Parathyroid adenoma (tissue), 2 donors: ENCODE measurements at regions not wholly inside any gene's neighbourhood (a gene's known extent, or its start where the extent isn't known, plus 50 kb on each side); places are given as distances from the start of the nearest gene placed in this dataset.

Experiments
- H2AFZ ChIP-seq: fragments of 300-600 bp; sonication (generic); one replicate; pipeline ENCODE4 v1.7.0; 2017; ENCODE audit warnings: antibody characterized with exemption, mild to moderate bottlenecking
- H3K27ac ChIP-seq: fragments of 300-600 bp; sonication (generic); one replicate; pipeline ENCODE4 v1.7.0; 2017
- H3K27me3 ChIP-seq: fragments of 300-600 bp; sonication (generic); one replicate; pipeline ENCODE4 v1.7.0; 2017; ENCODE audit warnings: low read length; ENCODE audit not compliant: control insufficient read depth, insufficient read depth
- H3K36me3 ChIP-seq: fragments of 300-600 bp; sonication (generic); one replicate; pipeline ENCODE4 v1.7.0; 2017; ENCODE audit warnings: low read length; ENCODE audit not compliant: control insufficient read depth, insufficient read depth
- H3K4me1 ChIP-seq: fragments of 300-600 bp; sonication (generic); one replicate; pipeline ENCODE4 v1.7.0; 2017; ENCODE audit warnings: control low read depth
- H3K4me2 ChIP-seq: fragments of 300-600 bp; sonication (generic); one replicate; pipeline ENCODE4 v1.7.0; 2017; ENCODE audit warnings: low read length
- H3K4me3 ChIP-seq: fragments of 300-600 bp; sonication (generic); one replicate; pipeline ENCODE4 v1.7.0; 2017; ENCODE audit warnings: low read depth, low read length
- H3K79me2 ChIP-seq: fragments of 300-600 bp; sonication (generic); one replicate; pipeline ENCODE4 v1.7.0; 2017; ENCODE audit warnings: control low read depth
- H3K9ac ChIP-seq: fragments of 300-600 bp; sonication (generic); one replicate; pipeline ENCODE4 v1.7.0; 2017; ENCODE audit warnings: mild to moderate bottlenecking
- H3K9me3 ChIP-seq: fragments of 300-600 bp; sonication (generic); one replicate; pipeline ENCODE4 v1.7.0; 2017; ENCODE audit warnings: low read length; ENCODE audit not compliant: control insufficient read depth
- CTCF ChIP-seq: fragments of 300-600 bp; sonication (generic); IDR thresholded peaks from one replicate; pipeline ENCODE4 v1.7.0; 2017; ENCODE audit warnings: antibody characterized with exemption, mild to moderate bottlenecking
- donor health status: primary hyperparathyroidism.

DNA sequence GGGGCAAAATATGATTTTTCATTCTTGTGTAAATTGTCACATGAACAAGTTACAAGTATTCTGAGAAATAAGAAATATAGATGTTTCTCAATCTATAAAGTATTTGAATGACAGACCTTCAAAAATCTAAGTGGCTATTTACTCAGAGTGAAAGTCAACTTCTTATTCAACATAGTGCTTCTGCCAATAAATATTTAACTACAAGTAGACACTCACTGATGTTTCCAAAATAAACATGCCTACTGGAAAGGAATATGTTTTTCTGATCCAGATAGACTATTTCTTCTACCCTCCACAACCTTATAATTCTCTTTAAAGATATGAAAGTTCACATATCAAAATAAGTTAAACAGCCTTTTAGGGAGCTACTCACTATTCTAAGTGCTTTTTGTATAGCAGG lies 296.3 kb downstream of the DSC3 start:
- Histone ChIP-seq H3K4me1 (no peaks in the 10 kb centered on the region), H3K27ac (no peak overlapping the region), H3K9ac (no peak overlapping the region), H2AFZ (no peak overlapping the region), H3K9me3 (no peaks in the 10 kb centered on the region), H3K4me2 (no peak overlapping the region), H3K79me2 (no peaks in the 10 kb centered on the region), H3K36me3 (no peaks in the 10 kb centered on the region), H3K4me3 (no peak overlapping the region), H3K27me3 (peaks cover 3% of the 10 kb centered on the region)
- TF ChIP-seq CTCF: no peak

- no peak for TF ChIP-seq CTCF
- Histone ChIP-seq H3K79me2 (no peaks in the 10 kb centered on the region), H2AFZ (no peak overlapping the region), H3K36me3 (no peaks in the 10 kb centered on the region), H3K27me3 (peaks cover 3% of the 10 kb centered on the region), H3K4me1 (no peaks in the 10 kb centered on the region), H3K27ac (no peak overlapping the region), H3K4me3 (no peak overlapping the region), H3K9ac (no peak overlapping the region), H3K9me3 (no peaks in the 10 kb centered on the region), H3K4me2 (no peak overlapping the region)
Measured at GRCh38 chr18:30743033-30743432, 299.5 kb downstream of the DSC3 start.

GRCh38 chr18:30730915-30731314 lies 311.6 kb downstream of the DSC3 start:
- Histone ChIP-seq H3K4me3 (no peak overlapping the region), H3K27ac (no peak overlapping the region), H3K36me3 (no peaks in the 10 kb centered on the region), H3K79me2 (no peaks in the 10 kb centered on the region), H3K4me2 (no peak overlapping the region), H2AFZ (no peak overlapping the region), H3K4me1 (no peaks in the 10 kb centered on the region), H3K27me3 (no peaks in the 10 kb centered on the region), H3K9ac (no peak overlapping the region), H3K9me3 (no peaks in the 10 kb centered on the region)
- no peak for TF ChIP-seq CTCF

DNA sequence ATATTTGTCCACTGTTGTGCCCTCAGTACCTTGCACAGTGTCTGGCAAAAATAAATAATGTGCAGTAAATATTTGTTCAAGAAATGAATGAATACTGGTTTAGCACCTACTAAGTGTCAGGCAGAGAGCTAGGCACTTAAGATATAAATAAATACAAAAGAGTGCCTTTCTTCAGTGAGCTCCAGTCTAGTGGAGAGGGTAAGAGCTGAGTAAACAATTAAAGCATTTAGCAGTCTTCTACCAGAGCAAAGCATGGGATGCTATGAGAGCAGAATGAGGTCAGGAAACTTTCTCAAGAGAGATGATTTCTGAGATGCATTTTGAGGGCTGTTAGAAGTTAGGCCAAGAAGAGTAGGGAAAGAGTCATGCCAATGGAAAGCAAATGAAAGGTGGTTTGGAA lies 314.7 kb downstream of the DSC3 start:
- Histone ChIP-seq H3K27ac (no peak overlapping the region), H3K4me1 (no peaks in the 10 kb centered on the region), H3K4me2 (no peak overlapping the region), H3K9ac (no peak overlapping the region), H3K36me3 (no peaks in the 10 kb centered on the region), H3K4me3 (no peak overlapping the region), H2AFZ (no peak overlapping the region), H3K9me3 (no peaks in the 10 kb centered on the region), H3K27me3 (no peaks in the 10 kb centered on the region), H3K79me2 (no peaks in the 10 kb centered on the region)
- TF ChIP-seq CTCF: no peak

DNA sequence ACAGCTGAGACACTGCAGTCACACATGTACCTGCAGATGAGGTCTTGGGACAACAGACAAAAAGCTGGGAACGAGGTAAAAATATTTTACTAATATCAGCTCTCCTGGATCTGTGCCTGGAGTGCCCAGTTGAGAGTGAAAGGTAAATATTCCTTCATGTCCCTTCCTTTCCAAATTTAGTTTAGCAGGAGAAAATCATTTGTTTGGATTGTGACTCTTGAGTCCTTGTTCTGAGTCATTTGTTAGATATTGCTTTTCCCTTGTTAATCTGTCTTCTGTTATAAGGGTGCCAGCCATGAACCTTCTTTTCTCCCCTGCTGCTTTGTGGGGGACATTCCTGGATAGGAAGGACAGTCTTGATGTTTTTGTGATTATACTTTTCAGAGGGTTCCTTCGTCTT lies 329.2 kb downstream of the DSC3 start:
- H3K27ac ChIP-seq: no peak overlapping the region
- TF ChIP-seq CTCF: no peak

More for the DNA sequence above, 329.2 kb downstream of the DSC3 start:
- Histone ChIP-seq H3K4me3 (no peak overlapping the region), H3K36me3 (no peaks in the 10 kb centered on the region), H3K9me3 (no peaks in the 10 kb centered on the region), H3K79me2 (no peaks in the 10 kb centered on the region), H2AFZ (no peak overlapping the region), H3K4me1 (no peaks in the 10 kb centered on the region), H3K9ac (no peak overlapping the region), H3K27me3 (no peaks in the 10 kb centered on the region), H3K4me2 (no peak overlapping the region)
